WERI-Rb-1 (cell line): ENCODE measurements at regions not wholly inside any gene's neighbourhood (a gene's known extent, or its start where the extent isn't known, plus 50 kb on each side); places are given as distances from the start of the nearest gene placed in this dataset.

Experiments
- DNase-seq: peaks from one replicate; pipeline ENCODE4 v3.0.0-alpha.2; 2020
- H3K27ac ChIP-seq: fragments of 250-450 bp; sonication (Bioruptor Pico); 2 replicates; pipeline ENCODE4 v1.5.1; 2020; ENCODE audit warnings: mild to moderate bottlenecking, moderate library complexity
- H3K27me3 ChIP-seq: fragments of 250-450 bp; sonication (Bioruptor Pico); 2 replicates; pipeline ENCODE4 v1.5.1; 2021; ENCODE audit warnings: mild to moderate bottlenecking, low read depth, moderate library complexity; ENCODE audit not compliant: insufficient read depth, severe bottlenecking
- H3K36me3 ChIP-seq: fragments of 250-450 bp; sonication (Bioruptor Pico); 2 replicates; pipeline ENCODE4 v1.5.1; 2020; ENCODE audit warnings: mild to moderate bottlenecking, moderate library complexity
- H3K4me3 ChIP-seq: 2 replicates; pipeline ENCODE4 v1.5.1; 2011; ENCODE audit warnings: low read depth, mild to moderate bottlenecking, control low read depth, low read length
- H3K9me3 ChIP-seq: fragments of 250-450 bp; sonication (Bioruptor Pico); 2 replicates; pipeline ENCODE4 v1.5.1; 2021; ENCODE audit warnings: mild to moderate bottlenecking, moderate library complexity; ENCODE audit not compliant: severe bottlenecking
- TF ChIP-seq, protein P1 (sequence below): IDR thresholded peaks from 2 replicates; pipeline ENCODE4 v1.5.1; 2011; ENCODE audit warnings: low read depth, mild to moderate bottlenecking, control low read depth, inconsistent platforms, low read length

DNA sequence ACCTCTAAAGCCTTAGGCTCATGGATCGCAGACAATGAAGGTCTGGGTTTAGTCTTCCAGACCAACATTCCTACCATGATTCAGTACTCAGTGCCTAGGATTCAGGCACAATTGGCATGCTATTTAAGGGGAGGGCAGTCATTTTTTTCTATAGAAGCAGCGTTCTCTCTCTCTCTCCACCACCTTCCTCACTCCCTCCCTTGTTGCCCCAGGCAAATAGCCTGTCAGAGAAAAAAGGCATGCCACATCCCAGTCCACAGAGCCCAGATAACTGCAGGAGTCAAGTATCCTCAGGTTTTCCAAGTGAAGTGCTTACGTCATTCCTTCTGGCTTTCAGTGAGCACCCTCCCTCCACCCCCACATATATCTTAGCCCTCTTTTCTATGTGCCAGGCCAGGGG, 533.0 kb downstream of the BCOR start:
- no peak overlapping the region for H3K27ac ChIP-seq
- no peak overlapping the region for H3K4me3 ChIP-seq
- H3K27me3 ChIP-seq = no peaks in the 10 kb centered on the region
- TF ChIP-seq, protein P1, sequence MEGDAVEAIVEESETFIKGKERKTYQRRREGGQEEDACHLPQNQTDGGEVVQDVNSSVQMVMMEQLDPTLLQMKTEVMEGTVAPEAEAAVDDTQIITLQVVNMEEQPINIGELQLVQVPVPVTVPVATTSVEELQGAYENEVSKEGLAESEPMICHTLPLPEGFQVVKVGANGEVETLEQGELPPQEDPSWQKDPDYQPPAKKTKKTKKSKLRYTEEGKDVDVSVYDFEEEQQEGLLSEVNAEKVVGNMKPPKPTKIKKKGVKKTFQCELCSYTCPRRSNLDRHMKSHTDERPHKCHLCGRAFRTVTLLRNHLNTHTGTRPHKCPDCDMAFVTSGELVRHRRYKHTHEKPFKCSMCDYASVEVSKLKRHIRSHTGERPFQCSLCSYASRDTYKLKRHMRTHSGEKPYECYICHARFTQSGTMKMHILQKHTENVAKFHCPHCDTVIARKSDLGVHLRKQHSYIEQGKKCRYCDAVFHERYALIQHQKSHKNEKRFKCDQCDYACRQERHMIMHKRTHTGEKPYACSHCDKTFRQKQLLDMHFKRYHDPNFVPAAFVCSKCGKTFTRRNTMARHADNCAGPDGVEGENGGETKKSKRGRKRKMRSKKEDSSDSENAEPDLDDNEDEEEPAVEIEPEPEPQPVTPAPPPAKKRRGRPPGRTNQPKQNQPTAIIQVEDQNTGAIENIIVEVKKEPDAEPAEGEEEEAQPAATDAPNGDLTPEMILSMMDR = no peak
- peaks cover 20% of the 10 kb centered on the region for H3K9me3 ChIP-seq
- no peaks in the 10 kb centered on the region for H3K36me3 ChIP-seq
- no peak for DNase-seq

DNA sequence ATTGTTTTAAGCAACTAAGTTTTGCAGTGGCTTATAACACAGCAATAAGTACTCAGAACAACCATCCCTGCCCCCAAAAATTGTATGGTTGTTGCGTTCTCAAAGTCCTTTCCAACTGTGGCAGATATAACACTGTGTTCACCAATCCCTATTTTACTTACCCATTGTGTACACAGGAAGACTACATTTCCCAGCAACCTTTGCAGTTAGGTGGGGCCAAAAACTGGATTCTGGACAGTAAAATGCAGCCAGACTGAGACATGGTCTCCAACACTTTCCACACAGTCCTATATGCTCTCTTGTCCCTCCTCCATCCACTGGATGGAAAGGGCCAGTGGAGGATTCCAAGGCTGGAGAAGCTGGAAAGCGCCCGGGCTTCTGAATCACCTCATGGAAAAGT, 523.6 kb downstream of the BCOR start:
- Histone ChIP-seq H3K9me3 (peaks cover 3% of the 10 kb centered on the region), H3K4me3 (no peak overlapping the region), H3K27me3 (no peaks in the 10 kb centered on the region), H3K27ac (no peak overlapping the region), H3K36me3 (no peaks in the 10 kb centered on the region)
- TF ChIP-seq, protein P1 = no peak
- DNase-seq = no peak

DNA sequence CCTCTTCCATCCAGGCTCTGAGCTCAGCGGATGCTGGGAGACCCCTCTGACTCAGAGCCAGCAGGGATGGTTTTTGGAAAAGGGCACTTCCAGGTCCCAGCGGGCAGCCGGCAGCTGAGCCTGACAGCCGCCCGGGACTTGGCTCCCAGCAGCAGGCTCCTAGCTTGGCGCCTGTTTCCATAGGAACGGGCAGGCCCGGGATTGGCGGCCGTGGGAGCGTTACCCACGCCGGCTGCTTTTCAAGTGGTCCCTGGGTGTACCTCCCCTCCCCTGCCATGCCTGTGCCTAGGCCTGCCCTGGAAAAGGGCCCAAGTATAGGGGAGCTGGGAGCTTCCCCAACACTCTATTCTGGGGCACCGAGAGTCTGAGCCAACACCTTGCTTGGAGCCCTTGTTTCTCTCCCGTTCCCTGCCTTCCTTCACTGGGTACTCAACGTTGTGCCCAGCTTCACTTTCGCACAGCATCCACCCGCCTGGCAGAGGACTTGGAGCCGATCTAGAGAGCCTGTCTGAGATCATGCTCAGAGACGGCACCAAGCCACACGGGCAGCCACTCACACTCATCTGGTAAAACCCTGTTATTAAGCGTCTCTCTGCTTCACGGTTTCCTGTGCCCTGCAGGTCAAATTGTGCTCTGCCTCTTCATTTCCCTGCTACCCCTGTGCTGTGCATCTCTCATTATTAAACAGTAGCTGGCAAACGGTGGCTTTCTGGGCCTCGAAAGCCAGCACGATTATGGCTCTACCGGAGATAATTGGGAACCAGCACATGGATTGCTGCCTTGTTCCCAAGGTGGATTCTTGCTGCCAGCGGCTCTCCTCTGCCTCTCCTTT, 521.5 kb downstream of the BCOR start:
- H3K27ac ChIP-seq = no peak overlapping the region
- H3K9me3 ChIP-seq = peaks cover 3% of the 10 kb centered on the region
- H3K4me3 ChIP-seq = no peak overlapping the region
- H3K27me3 ChIP-seq = no peaks in the 10 kb centered on the region
- no peak for DNase-seq
- TF ChIP-seq, protein P1 = no peak
- no peaks in the 10 kb centered on the region for H3K36me3 ChIP-seq

DNA sequence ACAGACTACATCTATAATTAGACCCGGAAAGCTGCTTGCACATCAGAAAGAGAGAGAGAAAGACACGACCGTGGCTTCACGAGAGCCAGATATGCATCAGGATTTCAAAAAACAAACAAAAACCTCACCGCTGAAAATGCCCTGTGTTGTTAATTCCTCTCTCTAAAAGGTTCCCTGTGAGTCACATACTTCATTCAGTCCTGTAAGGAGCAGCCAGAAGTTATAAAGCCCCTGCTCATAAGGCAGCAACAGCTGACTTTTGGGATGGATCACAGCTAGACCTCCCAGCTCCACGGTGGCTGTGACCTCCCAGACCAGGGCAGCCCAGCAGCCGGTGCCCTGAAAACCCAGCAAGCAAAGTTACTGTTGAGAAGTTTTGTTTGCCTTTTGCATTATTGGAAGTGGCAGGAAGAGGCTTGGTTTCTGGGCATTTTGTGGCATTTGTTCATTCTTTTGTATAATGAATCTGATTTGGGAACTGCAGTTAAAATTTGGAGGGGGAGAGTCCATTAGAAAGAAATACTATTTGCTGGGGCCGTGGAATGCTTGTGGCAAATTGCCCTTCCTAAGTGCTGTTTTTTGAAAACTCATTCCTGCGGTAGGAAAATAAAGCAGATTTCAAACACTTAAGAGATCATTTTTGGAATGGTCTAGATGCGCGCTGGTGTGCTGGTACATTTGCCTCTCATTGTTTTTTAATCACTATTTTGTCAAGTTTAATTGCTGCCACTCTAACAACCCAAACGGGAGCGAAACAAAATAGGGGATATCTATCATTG, 520.4 kb downstream of the BCOR start:
- Histone ChIP-seq H3K27me3 (no peaks in the 10 kb centered on the region), H3K9me3 (peaks cover 3% of the 10 kb centered on the region), H3K27ac (no peak overlapping the region), H3K4me3 (no peak overlapping the region), H3K36me3 (no peaks in the 10 kb centered on the region)
- TF ChIP-seq, protein P1 = no peak
- no peak for DNase-seq

DNA sequence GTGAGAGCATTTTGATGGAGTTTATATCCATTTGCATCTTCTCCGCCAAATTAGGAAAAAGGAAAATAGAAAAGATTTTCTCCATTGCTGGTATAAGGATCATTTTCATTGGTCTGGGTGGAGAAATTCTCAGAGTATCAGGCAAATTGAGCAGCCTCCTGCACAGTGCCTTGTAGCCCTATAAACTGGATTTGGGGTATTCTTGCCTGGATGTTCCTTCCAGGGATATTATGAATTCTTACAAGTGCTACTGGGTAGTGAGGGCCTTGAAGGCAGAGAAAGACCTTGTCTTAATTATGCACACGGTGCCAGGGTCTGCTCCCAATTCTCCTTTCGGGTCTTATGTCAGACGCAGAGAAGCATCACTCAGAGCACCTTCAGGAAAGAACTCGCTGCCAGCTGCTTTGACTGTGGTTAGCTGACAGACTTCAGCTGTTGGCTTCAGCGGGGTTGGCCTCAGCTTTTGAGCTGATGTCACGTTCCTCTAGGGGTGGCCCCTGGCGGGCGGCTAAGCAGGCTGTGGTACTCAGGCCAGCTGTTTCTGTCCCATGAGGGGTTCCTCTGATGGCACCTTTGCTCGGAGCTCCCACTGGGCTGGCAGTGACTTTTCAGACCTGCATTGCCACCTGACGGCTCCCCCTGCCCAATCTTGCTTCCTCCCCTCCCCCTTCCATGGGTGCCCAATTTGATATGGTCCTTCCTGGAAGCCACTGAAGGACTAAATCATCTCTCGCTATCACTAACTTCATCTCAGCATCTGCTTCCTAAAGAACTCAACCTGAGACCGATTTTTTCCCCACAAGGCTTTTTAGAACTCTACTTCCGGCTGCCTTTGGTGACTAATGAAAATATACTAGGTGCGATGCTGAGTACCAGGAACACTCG, 519.5 kb downstream of the BCOR start:
- no peak overlapping the region for H3K4me3 ChIP-seq
- H3K9me3 ChIP-seq = peaks cover 3% of the 10 kb centered on the region
- no peaks in the 10 kb centered on the region for H3K27me3 ChIP-seq
- H3K36me3 ChIP-seq = no peaks in the 10 kb centered on the region
- no peak overlapping the region for H3K27ac ChIP-seq
- TF ChIP-seq, protein P1 = no peak
- no peak for DNase-seq
